A549 (cell line): ENCODE measurements at regions not wholly inside any gene's neighbourhood (a gene's known extent, or its start where the extent isn't known, plus 50 kb on each side); places are given as distances from the start of the nearest gene placed in this dataset.

Experiments used
- ATAC-seq, 2 experiments: fragments of 200-7000 bp in 1 of 2; fragments of >200 bp in 1 of 2; cut with Nextera tagmentation in 1 of 2; cut with Tn5 transposase in 1 of 2; 3 replicates each; pipeline versions ENCODE4 v1.8.0 to v1.9.1; 2018 to 2020; ENCODE audit warnings: mild to moderate bottlenecking in 1 of 2, moderate library complexity in 1 of 2
- CTCF ChIA-PET: fragments of 300-600 bp; sonication (Branson Sonifier 250); formaldehyde crosslinking; extraction: SDS; loops from one replicate; lab custom pipeline; 2021; ENCODE audit warnings: antibody characterized with exemption, inconsistent platforms; lab: Yijun Ruan, JAX
- POLR2A ChIA-PET: fragments of 350-600 bp; formaldehyde crosslinking; extraction: SDS; loops from one replicate; lab custom pipeline; 2021; ENCODE audit warnings: antibody characterized with exemption, inconsistent platforms; lab: Yijun Ruan, JAX
- DNase-seq, 2 experiments: peaks; one replicate each; pipeline versions ENCODE4 v3.0.0 to v3.0.0-alpha.2; 2011 to 2016; ENCODE audit warnings: low read depth in 1 of 2, low spot score in 1 of 2
- FAIRE-seq: peaks from 2 replicates; lab custom pipeline; 2011; peaks lifted over from hg19 to GRCh38; lab: Jason Lieb, UNC
- H3K27ac ChIP-seq, 2 experiments: fragments of >200 bp; sonication (Bioruptor Twin); formaldehyde crosslinking; 3 replicates each; pipeline ENCODE4 v1.5.1; 2016 to 2017
- H3K4me1 ChIP-seq: fragments of >200 bp; sonication (Bioruptor Twin); formaldehyde crosslinking; 3 replicates; pipeline ENCODE4 v1.6.1; 2016
- H3K4me2 ChIP-seq: fragments of >200 bp; sonication (Bioruptor Twin); formaldehyde crosslinking; 3 replicates; pipeline ENCODE4 v1.6.1; 2016
- H3K4me3 ChIP-seq: fragments of >200 bp; sonication (Bioruptor Twin); formaldehyde crosslinking; 3 replicates; pipeline ENCODE4 v1.5.1; 2016
- H3K9me3 ChIP-seq: fragments of >200 bp; sonication (Bioruptor Twin); formaldehyde crosslinking; 3 replicates; pipeline ENCODE4 v1.6.1; 2016
- ATOH8 ChIP-seq: fragments of 250-450 bp; sonication (Bioruptor Pico); IDR thresholded peaks from 2 replicates; pipeline ENCODE4 v1.5.0; 2020; ENCODE audit warnings: low read depth, mild to moderate bottlenecking, moderate library complexity
- E2F6 ChIP-seq: IDR thresholded peaks from 2 replicates; pipeline ENCODE4 v1.6.1; 2012; ENCODE audit warnings: low read depth, borderline replicate concordance
- EHF ChIP-seq: fragments of 250-450 bp; sonication (Bioruptor Pico); IDR thresholded peaks from 2 replicates; pipeline ENCODE4 v1.5.0; 2020; ENCODE audit warnings: mild to moderate bottlenecking
- FOSB ChIP-seq: fragments of 250-450 bp; sonication (Bioruptor Pico); IDR thresholded peaks from 2 replicates; pipeline ENCODE4 v1.5.0; 2020; ENCODE audit warnings: mild to moderate bottlenecking, moderate library complexity
- FOSL2 ChIP-seq, 2 experiments: fragments of 450-650 bp in 1 of 2; fragments of >200 bp in 1 of 2; sonication (Bioruptor Twin) in 1 of 2; formaldehyde crosslinking; IDR thresholded peaks; 2 replicates each; pipeline versions ENCODE4 v1.5.0 to v1.6.1; 2016 to 2020; ENCODE audit warnings: mild to moderate bottlenecking in 1 of 2, moderate library complexity in 1 of 2
- FOXS1 ChIP-seq: fragments of 250-450 bp; sonication (Bioruptor Pico); IDR thresholded peaks from 2 replicates; pipeline ENCODE4 v1.5.0; 2020; ENCODE audit warnings: mild to moderate bottlenecking, moderate library complexity
- HDAC2 ChIP-seq: fragments of 200-600 bp; sonication (generic); IDR thresholded peaks from 2 replicates; pipeline ENCODE4 v1.6.1; 2016
- HOXB13 ChIP-seq: fragments of 250-450 bp; sonication (Bioruptor Pico); IDR thresholded peaks from 2 replicates; pipeline ENCODE4 v1.5.0; 2020; ENCODE audit warnings: low read depth, mild to moderate bottlenecking, moderate library complexity
- HOXB5 ChIP-seq: fragments of 250-450 bp; sonication (Bioruptor Pico); IDR thresholded peaks from 2 replicates; pipeline ENCODE4 v1.5.0; 2020; ENCODE audit warnings: mild to moderate bottlenecking, moderate library complexity
- KDM1A ChIP-seq: fragments of 200-600 bp; sonication (generic); IDR thresholded peaks from 2 replicates; pipeline ENCODE4 v1.6.1; 2016; ENCODE audit warnings: low read depth, mild to moderate bottlenecking
- MAFK ChIP-seq: fragments of 450-650 bp; IDR thresholded peaks from 2 replicates; pipeline ENCODE4 v1.6.1; 2014; ENCODE audit not compliant: partially characterized antibody
- MAZ ChIP-seq: fragments of 150-350 bp; IDR thresholded peaks from 2 replicates; pipeline ENCODE4 v1.6.1; 2014; ENCODE audit warnings: antibody characterized with exemption, low read depth, low read length, borderline replicate concordance
- POLR2A ChIP-seq: IDR thresholded peaks from 2 replicates; pipeline ENCODE4 v1.6.1; 2012; ENCODE audit warnings: mild to moderate bottlenecking, low read length
- RAD21 ChIP-seq, 2 experiments: fragments of >200 bp in 1 of 2; sonication (Bioruptor Twin) in 1 of 2; formaldehyde crosslinking in 1 of 2; IDR thresholded peaks in 1 of 2; conservative IDR thresholded peaks in 1 of 2; 2 replicates in 1 of 2; 3 replicates in 1 of 2; pipeline ENCODE4 v1.6.1; 2012 to 2018; ENCODE audit warnings: inconsistent platforms in 1 of 2
- RARB ChIP-seq: fragments of 250-450 bp; sonication (Bioruptor Pico); IDR thresholded peaks from 2 replicates; pipeline ENCODE4 v1.8.0; 2021; ENCODE audit warnings: mild to moderate bottlenecking, moderate library complexity
- RFX5 ChIP-seq: fragments of 450-650 bp; IDR thresholded peaks from 2 replicates; pipeline ENCODE4 v1.7.1; 2014; ENCODE audit warnings: antibody characterized with exemption, mild to moderate bottlenecking, moderate library complexity
- RNF2 ChIP-seq: fragments of 200-600 bp; sonication (generic); IDR thresholded peaks from 2 replicates; pipeline ENCODE4 v1.6.1; 2016; ENCODE audit warnings: low read depth, mild to moderate bottlenecking, antibody characterized with exemption, moderate library complexity, borderline replicate concordance
- SMC3 ChIP-seq: fragments of >200 bp; sonication (Bioruptor Twin); formaldehyde crosslinking; IDR thresholded peaks from 3 replicates; pipeline ENCODE4 v1.6.1; 2018; ENCODE audit warnings: inconsistent platforms
- TP53 ChIP-seq: fragments of 250-450 bp; sonication (Bioruptor Pico); IDR thresholded peaks from 2 replicates; pipeline ENCODE4 v1.5.0; 2021; ENCODE audit warnings: mild to moderate bottlenecking, moderate library complexity
- ZFP36 ChIP-seq: fragments of 450-650 bp; IDR thresholded peaks from 2 replicates; pipeline ENCODE4 v1.6.1; 2014; ENCODE audit warnings: borderline replicate concordance; ENCODE audit not compliant: partially characterized antibody
- ZSCAN20 ChIP-seq: fragments of 250-450 bp; sonication (Bioruptor Pico); IDR thresholded peaks from 2 replicates; pipeline ENCODE4 v1.8.0; 2022; ENCODE audit warnings: mild to moderate bottlenecking, moderate library complexity
- WGBS: methylation state at CpG from one replicate; pipeline ENCODE4 v1.1.6; 2017; ENCODE audit errors: missing lambda C conversion rate; 5-methylcytosine and 5-hydroxymethylcytosine counted together
- TF ChIP-seq, protein P1 (sequence below): fragments of 150-350 bp; IDR thresholded peaks from 2 replicates; pipeline ENCODE4 v1.6.1; 2014; ENCODE audit warnings: low read depth, mild to moderate bottlenecking, low read length
- TF ChIP-seq, protein P2 (sequence below): IDR thresholded peaks from 2 replicates; pipeline ENCODE4 v1.6.1; 2012

- DNase-seq: no peak
- Histone ChIP-seq H3K9me3 (no peaks in the 10 kb centered on the region), H3K4me2 (no peak overlapping the region), H3K4me1 (no peaks in the 10 kb centered on the region), H3K4me3 (no peak overlapping the region), H3K27ac (no peak overlapping the region)
- ATAC-seq: no peak
- TF ChIP-seq HDAC2 (no peak), RARB (CRISPR knock-in tag) (no peak), ZSCAN20 (no peak), TP53 (no peak), FOXS1 (CRISPR knock-in tag) (no peak), FOSB (CRISPR knock-in tag) (no peak), KDM1A (no peak), FOSL2 (IDR thresholded peaks at IDR 0.05) (no peak), FOSL2 (CRISPR knock-in tag; IDR thresholded peaks at IDR 0.05) (no peak), MAZ (no peak), E2F6 (no peak), POLR2A (no peak), ZFP36 (no peak), HOXB5 (no peak), HOXB13 (CRISPR knock-in tag) (no peak), ATOH8 (CRISPR knock-in tag) (no peak), SMC3 (no peak), MAFK (no peak)
- TF ChIP-seq, protein P1, sequence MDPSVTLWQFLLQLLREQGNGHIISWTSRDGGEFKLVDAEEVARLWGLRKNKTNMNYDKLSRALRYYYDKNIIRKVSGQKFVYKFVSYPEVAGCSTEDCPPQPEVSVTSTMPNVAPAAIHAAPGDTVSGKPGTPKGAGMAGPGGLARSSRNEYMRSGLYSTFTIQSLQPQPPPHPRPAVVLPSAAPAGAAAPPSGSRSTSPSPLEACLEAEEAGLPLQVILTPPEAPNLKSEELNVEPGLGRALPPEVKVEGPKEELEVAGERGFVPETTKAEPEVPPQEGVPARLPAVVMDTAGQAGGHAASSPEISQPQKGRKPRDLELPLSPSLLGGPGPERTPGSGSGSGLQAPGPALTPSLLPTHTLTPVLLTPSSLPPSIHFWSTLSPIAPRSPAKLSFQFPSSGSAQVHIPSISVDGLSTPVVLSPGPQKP: no peak
- TF ChIP-seq, protein P2, sequence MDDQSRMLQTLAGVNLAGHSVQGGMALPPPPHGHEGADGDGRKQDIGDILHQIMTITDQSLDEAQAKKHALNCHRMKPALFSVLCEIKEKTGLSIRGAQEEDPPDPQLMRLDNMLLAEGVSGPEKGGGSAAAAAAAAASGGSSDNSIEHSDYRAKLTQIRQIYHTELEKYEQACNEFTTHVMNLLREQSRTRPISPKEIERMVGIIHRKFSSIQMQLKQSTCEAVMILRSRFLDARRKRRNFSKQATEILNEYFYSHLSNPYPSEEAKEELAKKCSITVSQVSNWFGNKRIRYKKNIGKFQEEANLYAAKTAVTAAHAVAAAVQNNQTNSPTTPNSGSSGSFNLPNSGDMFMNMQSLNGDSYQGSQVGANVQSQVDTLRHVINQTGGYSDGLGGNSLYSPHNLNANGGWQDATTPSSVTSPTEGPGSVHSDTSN: no peak
- ChIA-PET POLR2A (no interaction called here), CTCF (no interaction called here)
- no peak for FAIRE-seq
- WGBS: 17% methylated on average over 2 of the region's 2 CpGs
Measured at GRCh38 chr13:76523740-76524340, 362.4 kb downstream of the KCTD12 start.

DNA sequence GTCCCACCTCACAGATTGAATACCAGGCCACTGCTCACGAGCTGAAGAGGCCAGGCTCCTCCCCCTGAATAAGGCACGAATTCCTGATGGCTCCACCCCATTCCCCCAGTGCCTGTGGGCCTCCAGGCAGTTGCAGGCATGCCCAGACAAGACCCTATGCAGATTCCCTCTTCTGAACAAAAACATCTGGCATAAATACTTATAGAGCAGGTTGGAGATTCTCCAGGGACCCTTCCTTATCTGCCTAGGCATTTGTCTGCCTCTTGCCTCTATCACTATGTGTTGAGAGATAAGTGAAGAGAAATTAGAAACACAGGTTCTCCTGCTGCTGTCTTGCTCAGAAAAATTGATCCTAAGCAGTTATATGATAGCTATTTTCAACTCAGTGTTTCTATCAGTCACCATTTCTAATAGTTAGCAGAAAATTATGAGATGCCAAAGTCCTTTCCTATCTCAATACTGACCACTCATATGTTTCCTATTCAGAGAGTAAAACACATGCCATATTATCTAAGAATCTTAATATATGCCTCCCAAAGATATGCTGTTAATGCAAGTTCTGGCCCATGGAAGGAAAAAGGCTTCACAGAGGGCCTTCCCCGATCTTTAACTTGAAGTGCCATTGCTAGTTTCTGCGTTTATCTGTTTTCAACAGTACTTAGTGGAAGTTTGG is 364.0 kb downstream of the KCTD12 start:
- TF ChIP-seq FOSB (CRISPR knock-in tag) (no peak), EHF (no peak), RNF2 (no peak), RAD21 (conservative IDR thresholded peaks at IDR 0.05 in 1 of 2, IDR thresholded peaks at IDR 0.05 in 1 of 2) (no peak), RFX5 (no peak), ZSCAN20 (no peak)
- WGBS: 34% methylated on average over 4 of the region's 4 CpGs
- ATAC-seq (no peak), FAIRE-seq (no peak), DNase-seq (no peak)
- POLR2A ChIA-PET: no interaction called here
- H3K4me3 ChIP-seq: no peak overlapping the region
- CTCF ChIA-PET: no interaction called here
- no peaks in the 10 kb centered on the region for H3K9me3 ChIP-seq
- H3K4me1 ChIP-seq: no peaks in the 10 kb centered on the region
- no peak overlapping the region for H3K27ac ChIP-seq
- no peak overlapping the region for H3K4me2 ChIP-seq
